AG09309 (cell line): ENCODE measurements at regions not wholly inside any gene's neighbourhood (a gene's known extent, or its start where the extent isn't known, plus 50 kb on each side); places are given as distances from the start of the nearest gene placed in this dataset.

Experiments used
- DNase-seq: peaks from one replicate; pipeline ENCODE4 v3.0.0-alpha.2; 2010; ENCODE audit warnings: low read depth
- H3K4me3 ChIP-seq: 2 replicates; pipeline ENCODE4 v1.5.1; 2011; ENCODE audit warnings: mild to moderate bottlenecking, low read depth, low read length, moderate library complexity; ENCODE audit not compliant: control insufficient read depth
- CTCF ChIP-seq: IDR thresholded peaks from 2 replicates; pipeline ENCODE4 v1.5.1; 2011; ENCODE audit warnings: mild to moderate bottlenecking, low read depth, low read length, inconsistent platforms; ENCODE audit not compliant: insufficient read depth, control insufficient read depth; ENCODE audit errors: missing control alignments

DNA sequence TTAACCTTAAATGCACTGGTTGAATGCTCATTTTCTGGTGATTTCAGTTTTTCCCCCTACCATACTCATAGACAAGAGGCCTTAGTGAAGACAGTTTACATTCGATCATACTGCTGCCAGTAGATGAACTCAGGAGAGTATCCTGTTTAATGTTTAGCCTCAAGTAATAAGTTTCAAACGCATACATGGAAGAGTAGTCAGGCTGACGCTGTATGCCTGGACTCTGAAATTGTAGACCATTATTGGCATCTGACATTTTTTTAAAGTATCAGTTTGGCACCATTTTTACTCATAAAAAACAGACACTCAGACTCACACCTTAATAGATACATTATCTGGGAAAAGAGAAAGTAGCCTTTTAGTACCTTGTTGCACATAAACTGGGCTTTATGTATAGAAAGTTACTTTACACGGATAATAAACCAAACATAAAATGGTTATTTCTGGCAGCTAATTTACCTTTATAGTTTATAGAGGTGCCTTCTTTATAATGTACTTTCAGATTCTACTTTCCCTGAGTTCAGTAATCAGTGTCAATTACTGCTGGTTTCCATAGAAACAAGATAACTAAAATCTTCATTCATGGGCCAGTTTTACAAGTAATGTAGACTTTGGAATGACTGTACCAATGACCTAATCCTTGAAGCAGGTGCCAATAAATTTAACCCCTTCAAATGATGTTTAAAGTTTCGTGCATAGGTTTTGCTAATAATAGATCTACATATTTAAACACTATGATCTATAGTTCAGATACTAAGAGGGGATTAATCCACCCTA, 183.8 kb upstream of the ITGA1 start:
- TF ChIP-seq CTCF: no peak
- DNase-seq: no peak
- no peak overlapping the region for H3K4me3 ChIP-seq

DNA sequence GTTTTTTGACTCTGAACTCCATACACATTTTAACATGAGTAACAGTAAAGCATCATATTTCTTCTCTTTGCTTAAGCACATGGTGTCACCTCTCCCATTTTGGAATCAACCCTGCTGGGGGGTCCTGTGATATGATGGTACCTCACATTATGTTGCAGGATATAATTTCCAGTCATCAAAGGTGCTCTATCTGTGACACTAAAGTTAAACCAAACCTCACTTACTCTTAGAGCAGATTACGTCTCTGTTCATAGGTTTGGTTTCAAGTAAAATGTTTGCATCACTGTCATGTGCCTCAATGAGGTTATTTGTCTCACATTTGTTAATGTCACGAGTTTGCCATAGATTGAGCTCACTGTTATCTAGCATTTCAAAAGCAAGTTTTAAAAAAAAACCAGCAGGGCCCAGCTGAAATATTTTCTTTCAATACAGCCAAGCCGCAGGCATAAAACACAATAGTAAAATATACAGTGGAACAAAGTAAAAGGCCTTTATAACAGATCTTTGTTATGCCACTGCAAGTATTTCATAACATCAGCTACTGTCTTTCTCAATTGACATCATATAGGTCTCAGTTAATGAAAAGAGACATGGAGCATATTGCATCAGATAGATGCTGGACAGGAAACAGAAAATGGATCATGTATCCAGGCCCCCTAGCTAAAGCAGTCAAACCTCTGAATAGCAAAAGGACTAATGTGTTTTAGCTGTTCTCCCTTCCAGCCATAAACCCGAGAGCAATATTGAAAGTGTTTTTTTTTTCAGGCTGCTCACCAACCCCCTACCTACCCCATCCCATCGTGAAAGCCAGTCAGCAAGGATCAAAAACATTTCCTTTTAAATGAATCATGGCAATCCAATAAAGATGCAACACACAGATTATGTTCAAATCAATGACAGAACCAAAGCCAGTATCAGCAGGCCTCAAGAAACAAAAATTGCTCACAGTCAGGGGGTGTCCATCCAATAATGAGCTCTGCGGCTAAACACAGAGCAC, 182.1 kb upstream of the ITGA1 start:
- no peak for TF ChIP-seq CTCF
- no peak overlapping the region for H3K4me3 ChIP-seq
- DNase-seq: no peak

DNA sequence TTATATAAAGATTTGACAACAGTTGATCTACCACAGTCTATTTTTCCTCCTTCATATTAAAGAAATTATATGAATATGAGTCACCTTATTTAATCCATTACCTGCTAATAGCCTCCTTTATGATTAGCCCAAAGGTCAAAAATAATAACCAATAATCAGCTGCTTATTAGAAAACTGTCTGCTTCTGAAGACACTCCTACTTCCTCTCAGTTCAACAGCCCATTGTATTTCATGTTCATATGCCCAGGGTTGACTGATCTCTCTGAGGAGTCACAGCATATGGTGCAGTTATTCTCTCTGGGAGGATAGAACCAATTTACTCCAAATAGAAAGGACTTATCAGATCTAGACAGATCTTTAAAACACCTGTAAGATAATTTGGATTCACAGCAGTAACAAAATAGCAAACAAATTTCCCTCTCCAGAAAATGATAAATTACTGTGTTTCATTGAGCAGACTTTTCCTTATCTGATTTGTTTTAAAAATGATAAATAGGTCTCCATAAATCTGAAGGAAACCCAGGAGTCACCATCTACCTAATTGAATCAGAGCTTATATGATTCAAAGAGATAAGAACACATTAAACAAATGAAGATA, 180.4 kb upstream of the ITGA1 start:
- no peak for TF ChIP-seq CTCF
- H3K4me3 ChIP-seq: no peak overlapping the region
- DNase-seq: no peak

DNA sequence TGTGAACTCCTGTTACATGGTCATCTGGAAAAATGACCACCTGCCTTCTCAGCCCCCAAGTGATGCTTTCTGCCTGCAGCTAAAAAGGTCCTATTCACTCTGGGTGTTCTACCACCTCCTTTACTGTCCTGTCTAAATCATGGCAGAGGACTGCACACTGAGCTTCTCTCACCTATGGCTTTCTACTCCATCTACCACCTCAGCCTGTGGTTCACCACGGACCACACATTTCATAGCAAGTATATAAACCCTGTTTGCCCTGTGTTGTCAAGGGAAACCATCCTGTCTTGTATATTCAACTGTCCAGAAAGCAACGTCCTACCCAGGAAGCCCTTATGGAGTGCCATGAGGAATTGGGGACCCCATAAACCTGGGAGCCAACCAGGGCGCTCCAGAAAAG, 167.4 kb upstream of the ITGA1 start:
- no peak for DNase-seq
- no peak overlapping the region for H3K4me3 ChIP-seq
- no peak for TF ChIP-seq CTCF

DNA sequence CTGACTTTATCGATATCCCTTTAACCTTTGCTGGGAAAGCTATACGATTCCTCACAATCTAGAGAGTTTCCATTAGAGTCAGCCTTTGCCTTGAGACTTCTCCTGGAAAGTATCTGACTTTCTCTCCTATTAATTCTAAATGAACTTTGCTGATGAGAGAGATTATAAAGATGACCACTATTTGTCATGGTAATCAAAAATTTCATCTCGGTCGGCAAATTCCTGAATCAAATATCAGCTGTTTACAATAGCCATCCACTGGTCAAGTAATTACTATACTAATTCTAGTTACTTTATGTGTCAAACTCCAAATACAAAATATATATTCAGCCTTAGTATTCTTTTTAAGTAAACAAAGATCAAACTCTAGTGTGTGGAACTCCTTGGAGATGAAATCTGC, 164.4 kb upstream of the ITGA1 start:
- no peak overlapping the region for H3K4me3 ChIP-seq
- DNase-seq: no peak
- no peak for TF ChIP-seq CTCF

DNA sequence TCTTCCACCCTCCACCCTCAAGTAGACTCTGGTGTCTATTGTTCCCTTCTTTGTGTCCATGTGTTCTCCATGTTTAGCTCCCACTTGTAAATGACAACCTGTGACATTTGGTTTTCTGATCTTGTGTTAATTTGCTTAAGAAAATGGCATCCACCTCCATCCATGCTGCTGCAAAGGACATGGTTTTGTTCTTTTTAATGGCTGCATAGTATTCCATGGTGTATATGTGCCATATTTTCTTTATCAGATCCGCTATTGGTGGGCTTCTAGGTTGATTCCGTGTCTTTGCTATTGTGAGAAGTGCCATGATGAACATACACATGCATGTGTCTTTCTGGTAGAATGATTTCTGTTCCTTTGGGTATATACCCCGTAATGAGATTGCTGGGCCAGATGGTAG, 163.4 kb upstream of the ITGA1 start:
- no peak for TF ChIP-seq CTCF
- H3K4me3 ChIP-seq: no peak overlapping the region
- DNase-seq: no peak
